ENCODE measurements at regions not wholly inside any gene's neighbourhood (a gene's known extent, or its start where the extent isn't known, plus 50 kb on each side); places are given as distances from the start of the nearest gene placed in this dataset.

DNA sequence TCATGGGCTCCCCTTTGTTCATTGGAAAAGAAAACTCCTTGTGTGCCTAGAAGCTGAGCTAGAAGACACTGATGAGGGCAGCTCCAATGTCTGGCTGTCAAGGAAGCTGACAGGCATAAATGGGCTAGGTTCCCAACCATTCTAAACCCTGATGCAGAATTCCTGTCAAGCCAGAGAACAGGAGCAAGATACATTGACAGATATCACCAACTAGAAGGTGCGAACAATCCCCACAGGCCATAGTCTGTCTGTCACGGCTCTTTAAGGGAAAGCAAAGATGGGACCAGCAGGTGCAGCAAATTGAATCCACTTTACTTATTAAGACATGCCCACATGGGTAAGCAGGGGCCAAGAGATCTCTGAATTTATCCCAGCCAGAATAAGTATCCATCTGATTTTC, 617.9 kb upstream of the POT1 start:
- Histone ChIP-seq H3K4me3 (ENCODE audit: low read length) (no peak overlapping the region), H3F3A (ENCODE audit: control insufficient read depth, insufficient read depth) (no peaks in the 10 kb centered on the region), H3K79me2 (ENCODE audit: control insufficient read depth, low read length) (no peaks in the 10 kb centered on the region), H4K20me1 (ENCODE audit: control insufficient read depth, insufficient read depth, low read depth, low read length) (no peaks in the 10 kb centered on the region), H3K4me1 (ENCODE audit: control insufficient read depth, low read length) (no peaks in the 10 kb centered on the region), H3K9me3 (ENCODE audit: control insufficient read depth, insufficient read depth, low read length) (no peaks in the 10 kb centered on the region), H3K36me3 (ENCODE audit: control insufficient read depth, low read length) (no peaks in the 10 kb centered on the region), H3K4me2 (ENCODE audit: low read length) (no peak overlapping the region), H3K27me3 (ENCODE audit: control insufficient read depth, low read length) (no peaks in the 10 kb centered on the region), H3K9me2 (replicated peaks; ENCODE audit: control insufficient read depth, low read length) (no peaks in the 10 kb centered on the region), H3K27ac (ENCODE audit: low read depth, low read length) (no peak overlapping the region)
- TF ChIP-seq EZH2phosphoT487 (IDR thresholded peaks at IDR 0.05; ENCODE audit: borderline replicate concordance, low read length) (no peak), CTCF (IDR thresholded peaks at IDR 0.05; ENCODE audit: low read depth, low read length, poor library complexity, severe bottlenecking) (no peak)

- Histone ChIP-seq H3K36me3 (ENCODE audit: control insufficient read depth, low read length) (no peaks in the 10 kb centered on the region), H3K79me2 (ENCODE audit: control insufficient read depth, low read length) (no peaks in the 10 kb centered on the region), H4K20me1 (ENCODE audit: control insufficient read depth, insufficient read depth, low read depth, low read length) (no peaks in the 10 kb centered on the region), H3K9me2 (replicated peaks; ENCODE audit: control insufficient read depth, low read length) (no peaks in the 10 kb centered on the region; the same call in 1 of the 2 replicates), H3K9me3 (ENCODE audit: control insufficient read depth, insufficient read depth, low read length) (0 out of 2 replicates have a peak, but pooled peaks cover 3% of the 10 kb centered on the region), H3K4me2 (ENCODE audit: low read length) (no peak overlapping the region), H3F3A (ENCODE audit: control insufficient read depth, insufficient read depth) (no peaks in the 10 kb centered on the region), H3K4me1 (ENCODE audit: control insufficient read depth, low read length) (no peaks in the 10 kb centered on the region), H3K4me3 (ENCODE audit: low read length) (no peak overlapping the region), H3K27ac (ENCODE audit: low read depth, low read length) (no peak overlapping the region), H3K27me3 (ENCODE audit: control insufficient read depth, low read length) (no peaks in the 10 kb centered on the region)
- TF ChIP-seq CTCF (IDR thresholded peaks at IDR 0.05; ENCODE audit: low read depth, low read length, poor library complexity, severe bottlenecking) (no peak), EZH2phosphoT487 (IDR thresholded peaks at IDR 0.05; ENCODE audit: borderline replicate concordance, low read length) (no peak)
Observed at GRCh38 chr7:125530553-125530952, 600.9 kb upstream of the POT1 start.

DNA sequence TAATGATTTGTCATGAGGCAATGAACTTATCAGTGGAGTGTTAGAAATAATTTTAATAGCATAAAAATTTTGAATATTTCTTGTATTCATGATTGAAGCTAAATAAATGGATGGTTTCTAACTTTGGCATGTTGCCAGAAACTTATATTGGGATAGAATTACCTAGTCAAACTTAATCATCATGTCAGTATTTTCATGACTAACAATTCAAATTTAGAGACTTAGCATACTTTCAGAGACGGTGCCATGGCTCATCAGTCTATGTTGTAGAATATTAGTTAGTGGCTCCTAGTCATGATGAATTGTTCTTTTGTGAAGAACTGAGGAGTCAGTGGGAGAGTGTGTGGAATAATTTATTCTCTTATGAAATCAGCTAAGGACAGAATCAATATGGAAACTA, 599.6 kb upstream of the POT1 start:
- H3K9me3 ChIP-seq (ENCODE audit: control insufficient read depth, insufficient read depth, low read length), result no peaks in the 10 kb centered on the region
- H3K4me2 ChIP-seq (ENCODE audit: low read length), result no peak overlapping the region
- H3K36me3 ChIP-seq (ENCODE audit: control insufficient read depth, low read length), result no peaks in the 10 kb centered on the region
- no peaks in the 10 kb centered on the region for H4K20me1 ChIP-seq (ENCODE audit: control insufficient read depth, insufficient read depth, low read depth, low read length)
- no peaks in the 10 kb centered on the region for H3K27me3 ChIP-seq (ENCODE audit: control insufficient read depth, low read length)
- no peak overlapping the region for H3K4me3 ChIP-seq (ENCODE audit: low read length)
- no peaks in the 10 kb centered on the region for H3K4me1 ChIP-seq (ENCODE audit: control insufficient read depth, low read length)
- H3K27ac ChIP-seq (ENCODE audit: low read depth, low read length), result no peak overlapping the region
- no peaks in the 10 kb centered on the region for H3F3A ChIP-seq (ENCODE audit: control insufficient read depth, insufficient read depth)
- H3K9me2 ChIP-seq (replicated peaks; ENCODE audit: control insufficient read depth, low read length), result no peaks in the 10 kb centered on the region; the same call in 1 of the 2 replicates
- TF ChIP-seq EZH2phosphoT487 (IDR thresholded peaks at IDR 0.05; ENCODE audit: borderline replicate concordance, low read length) (no peak), CTCF (IDR thresholded peaks at IDR 0.05; ENCODE audit: low read depth, low read length, poor library complexity, severe bottlenecking) (no peak)
- no peaks in the 10 kb centered on the region for H3K79me2 ChIP-seq (ENCODE audit: control insufficient read depth, low read length)

Data from DOHH2 (cell line).